GM19025 (cell line): ENCODE measurements at regions not wholly inside any gene's neighbourhood (a gene's known extent, or its start where the extent isn't known, plus 50 kb on each side); places are given as distances from the start of the nearest gene placed in this dataset.

Experiments
- ATAC-seq: cut with Tn5 transposase; IDR thresholded peaks from one replicate; pipeline ENCODE4 v1.9.1; 2021; ENCODE audit warnings: mild to moderate bottlenecking, low read depth, moderate library complexity; ENCODE audit not compliant: unreplicated experiment

DNA sequence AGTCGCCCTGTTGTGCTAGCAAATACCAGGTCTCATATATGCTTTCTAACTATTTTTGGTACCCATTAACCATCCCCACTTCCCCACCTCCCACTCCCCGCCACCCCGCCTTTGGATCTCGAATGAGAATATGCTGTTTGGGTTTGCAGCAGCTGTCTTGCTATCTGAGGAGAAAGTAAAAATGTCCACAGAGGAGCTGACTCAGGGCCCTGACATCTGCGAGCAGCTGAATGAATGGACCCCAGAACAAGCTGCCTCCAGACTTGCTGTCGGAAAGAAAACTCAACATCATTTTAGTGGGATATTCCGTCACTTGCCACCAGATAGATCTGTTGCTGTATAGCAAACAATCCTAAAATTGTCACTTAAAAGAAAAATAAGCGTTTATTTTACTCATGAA is 103.7 kb downstream of the LINC00237 start:
- ATAC-seq: no peak

GRCh38 chr20:20993372-20993771 is 112.8 kb downstream of the LINC00237 start:
- ATAC-seq: no peak

- ATAC-seq: no peak
Observed at GRCh38 chr20:20992686-20993360, 113.3 kb downstream of the LINC00237 start.

DNA sequence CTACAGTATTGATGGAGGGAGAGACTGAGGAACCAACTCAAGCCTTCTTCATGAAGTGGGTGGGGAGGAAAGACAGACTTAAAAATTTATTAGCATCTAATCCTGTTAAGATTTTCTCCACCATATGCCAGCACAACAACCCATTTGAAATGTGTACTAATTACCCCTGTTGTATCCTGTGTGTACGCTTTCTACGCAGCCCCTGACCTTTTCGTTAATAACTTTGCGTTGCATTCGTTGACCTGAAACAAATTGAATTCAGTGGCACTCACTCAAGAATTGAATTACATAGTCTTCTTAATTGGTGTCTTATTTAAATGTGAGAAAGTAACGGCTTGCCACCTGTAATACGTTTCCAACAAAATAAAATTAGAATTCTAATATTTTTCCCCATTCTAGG is 113.9 kb downstream of the LINC00237 start:
- no peak for ATAC-seq

DNA sequence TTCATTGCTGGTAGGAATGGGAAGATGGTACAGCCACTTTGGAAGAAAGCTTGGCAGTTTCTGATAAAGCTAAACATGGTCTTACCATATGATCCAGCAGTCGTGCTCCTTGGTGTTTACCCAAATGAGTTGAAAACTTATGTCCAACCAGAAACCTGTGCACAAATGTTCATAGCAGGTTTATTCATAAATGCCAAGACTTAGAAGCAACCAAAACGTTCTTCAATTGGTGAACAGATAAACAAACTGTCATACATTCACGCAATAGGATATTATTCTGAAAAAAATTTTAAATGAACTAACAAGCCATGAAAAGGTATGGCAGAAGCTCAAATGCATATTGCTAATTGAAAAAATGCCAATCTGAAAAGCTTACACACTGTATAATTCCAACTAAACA is 117.1 kb downstream of the LINC00237 start:
- no peak for ATAC-seq

DNA sequence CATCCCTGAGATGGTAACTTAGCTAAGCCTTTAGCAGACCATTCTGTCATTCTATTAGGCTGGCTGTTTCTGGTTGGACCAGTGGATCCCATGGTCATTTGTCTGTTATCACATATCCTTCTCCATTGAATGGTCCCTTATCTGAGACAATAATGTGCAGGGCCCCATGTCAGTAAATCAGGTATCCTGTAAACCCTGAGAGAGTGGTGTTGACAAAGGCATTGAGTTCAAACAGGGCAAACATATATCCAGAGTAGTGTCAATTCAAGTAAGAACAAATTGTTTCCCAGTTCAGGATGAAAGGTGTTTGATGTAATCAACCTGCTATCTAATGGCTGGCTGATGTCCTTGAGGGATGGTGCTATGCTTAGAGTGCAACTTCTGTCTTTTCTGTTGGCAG is 126.2 kb downstream of the LINC00237 start:
- no peak for ATAC-seq

DNA sequence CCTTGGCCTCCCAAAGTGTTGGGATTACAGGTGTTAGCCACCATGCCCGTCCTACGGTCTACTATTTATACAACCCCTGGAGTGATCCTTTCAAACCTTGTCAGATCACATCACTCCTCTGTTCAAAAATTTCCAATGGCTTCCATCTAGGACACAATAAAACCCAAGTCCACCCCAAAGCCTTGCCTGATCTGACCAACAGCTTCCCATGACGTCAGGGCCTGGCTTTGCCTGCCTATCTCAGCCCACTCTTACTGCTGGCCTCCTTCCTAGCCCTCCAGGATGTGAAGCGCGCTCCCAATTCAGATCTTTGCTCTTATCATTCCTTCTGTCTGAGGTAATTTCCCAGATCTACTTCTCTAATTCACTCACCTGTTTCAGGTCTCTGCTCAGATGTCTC is 128.4 kb downstream of the LINC00237 start:
- ATAC-seq: no peak

- no peak for ATAC-seq
Observed at GRCh38 chr20:20972490-20972889, 133.7 kb downstream of the LINC00237 start.

- ATAC-seq: no peak
Observed at GRCh38 chr20:20971810-20972209, 134.3 kb downstream of the LINC00237 start.

- ATAC-seq: no peak
Observed at GRCh38 chr20:20970841-20971240, 135.3 kb downstream of the LINC00237 start.

DNA sequence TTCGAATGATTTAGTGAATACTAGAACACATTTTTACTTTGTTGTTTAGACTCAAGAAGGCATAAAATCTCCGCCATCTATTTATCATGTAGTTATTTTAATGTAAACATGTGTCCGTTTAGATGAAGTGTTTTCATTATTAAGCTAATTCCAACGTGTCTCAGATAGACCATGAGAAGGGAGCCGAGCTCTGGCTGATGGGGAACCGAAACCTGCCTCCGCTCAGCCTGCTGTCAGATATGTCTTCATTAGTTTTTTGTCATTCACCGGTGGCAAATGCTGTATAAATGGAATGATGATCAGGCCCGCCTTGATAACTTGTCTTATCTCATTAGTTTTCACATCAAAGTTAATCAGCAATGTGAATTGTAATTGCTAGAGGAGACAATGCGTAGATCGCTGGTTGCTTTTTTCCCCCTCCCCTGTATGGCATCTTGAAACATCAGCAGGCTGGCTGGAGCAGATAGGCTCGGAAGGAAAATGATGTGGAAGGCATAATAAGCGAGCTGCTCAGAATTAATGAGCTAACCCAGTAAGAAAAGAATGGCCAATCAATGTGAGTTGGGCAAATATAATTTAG is 136.4 kb downstream of the LINC00237 start:
- ATAC-seq: no peak

GRCh38 chr20:20967564-20968184 is 138.5 kb downstream of the LINC00237 start:
- ATAC-seq: no peak

GRCh38 chr20:20966171-20966570 is 140.0 kb downstream of the LINC00237 start:
- ATAC-seq: no peak

DNA sequence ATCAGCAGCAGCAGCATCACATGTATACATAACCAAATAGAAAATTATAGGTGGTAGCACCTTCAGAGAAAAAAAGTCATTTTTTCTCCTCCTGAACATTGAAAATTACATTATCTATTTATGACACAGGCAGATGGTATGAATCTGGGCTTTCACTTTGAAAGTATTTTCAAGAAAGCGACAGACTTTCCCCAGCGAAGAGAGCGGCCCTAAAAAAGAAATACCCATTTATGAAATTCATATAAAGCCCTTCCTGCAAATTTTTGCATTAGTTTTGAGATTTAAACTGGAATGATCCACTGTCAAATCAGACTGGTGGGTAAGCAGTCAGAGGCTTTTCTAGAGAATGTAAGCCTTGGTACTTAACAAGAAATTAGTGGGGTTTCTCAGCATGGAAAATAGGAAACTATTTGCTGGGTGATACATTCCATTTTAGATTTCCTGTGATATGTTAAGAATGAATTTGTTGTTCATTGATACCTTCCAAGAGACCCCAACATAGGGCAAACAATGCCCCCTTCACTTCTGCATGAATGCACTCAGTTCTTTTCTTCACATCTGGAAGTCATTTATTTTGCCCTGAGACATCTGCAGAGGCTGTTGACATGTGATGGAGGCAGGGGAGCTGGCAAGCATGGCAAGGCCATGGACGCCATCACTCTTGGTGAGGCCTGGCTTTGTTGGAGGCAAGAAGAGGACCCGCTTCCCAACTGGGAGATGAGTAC is 147.0 kb downstream of the LINC00237 start:
- no peak for ATAC-seq

DNA sequence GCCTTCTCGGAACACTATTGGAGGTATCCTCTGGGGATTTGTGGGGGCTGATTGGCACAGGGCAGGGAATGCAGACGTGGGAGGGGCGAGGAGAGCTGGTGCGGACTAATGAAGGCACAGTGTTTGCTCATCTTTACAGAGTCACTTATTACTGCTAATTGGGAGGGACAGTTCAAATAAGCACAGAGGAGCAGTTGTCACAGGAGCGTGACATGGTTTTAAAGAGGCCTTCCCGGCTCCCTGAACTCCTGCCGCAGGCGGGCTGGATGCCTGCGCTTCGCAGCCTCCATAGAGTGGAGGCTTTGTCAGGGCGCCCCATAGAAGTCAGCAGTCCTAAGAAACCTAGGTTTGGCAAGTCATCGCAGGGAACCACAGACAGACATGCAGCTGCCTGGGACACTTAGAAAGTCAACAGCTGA is 149.6 kb downstream of the LINC00237 start:
- no peak for ATAC-seq

- ATAC-seq: no peak
Observed at GRCh38 chr20:20955892-20956291, 150.3 kb downstream of the LINC00237 start.

DNA sequence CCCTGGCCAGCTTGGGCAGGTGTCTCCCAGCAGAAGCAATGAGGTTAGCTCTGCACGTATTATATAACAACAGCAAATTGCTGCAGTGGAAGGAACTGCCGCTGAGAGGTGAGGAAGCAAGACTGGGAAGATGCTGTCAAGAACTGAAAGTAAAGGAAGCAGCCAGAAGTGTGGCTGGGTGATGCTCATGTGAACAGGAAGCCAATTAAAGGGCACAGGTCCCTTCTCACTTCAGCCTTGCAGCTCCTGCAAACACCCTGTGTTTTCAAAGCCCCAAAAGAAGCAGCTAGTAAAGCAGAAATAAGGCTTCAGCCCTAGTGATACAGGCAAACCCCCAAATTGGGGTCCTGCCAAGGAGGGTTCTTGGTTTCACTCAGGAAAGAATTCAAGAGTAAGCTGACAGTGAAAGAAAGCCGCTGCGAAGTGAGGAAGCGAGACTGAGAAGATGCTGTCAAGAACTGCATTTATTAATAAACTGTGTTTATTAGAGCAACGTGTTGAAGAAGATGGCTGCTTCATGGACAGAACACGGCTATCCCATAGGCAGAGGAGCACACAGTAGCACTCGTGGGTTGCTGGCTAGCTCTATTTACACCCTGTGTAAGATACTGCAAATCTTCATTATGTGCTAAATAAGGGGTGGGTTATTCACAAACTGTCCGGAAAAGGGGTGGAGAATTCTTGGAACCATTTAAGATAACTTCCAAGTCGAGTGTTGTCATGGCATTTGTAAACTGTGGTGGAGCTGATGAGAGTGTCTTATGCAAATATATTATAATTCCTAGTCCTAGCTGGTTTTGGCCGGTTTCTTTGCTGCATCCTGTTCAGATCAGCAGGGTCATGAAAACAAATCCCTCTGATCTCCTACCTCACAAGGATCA is 152.2 kb downstream of the LINC00237 start:
- ATAC-seq: no peak

GRCh38 chr20:20950620-20951019 is 155.5 kb downstream of the LINC00237 start:
- ATAC-seq: no peak

GRCh38 chr20:20946122-20946759 is 159.9 kb downstream of the LINC00237 start:
- ATAC-seq: no peak

GRCh38 chr20:20941468-20941889 is 164.7 kb downstream of the LINC00237 start:
- ATAC-seq: no peak
